ENCODE measurements at regions not wholly inside any gene's neighbourhood (a gene's known extent, or its start where the extent isn't known, plus 50 kb on each side); places are given as distances from the start of the nearest gene placed in this dataset.

- WGBS, 2 donors (ENCODE audit: low coverage in 1 of 2) = 43 to 49% methylated on average over 2 of the region's 2 CpGs
- in situ Hi-C loops (cut with MboI; ENCODE audit: low pct_ligation_motif_present in 1 of 4, low pct_unique_long_range_greater_than_20kb in 1 of 4, low sequenced_read_pairs in 3 of 4) = no loop called here
These were observed 139.9 kb upstream of the COBL start for GRCh38 chr7:51456431-51457060.

GRCh38 chr7:51455948-51456347 is 139.3 kb upstream of the COBL start:
- no peak overlapping the region for H3K4me3 ChIP-seq
- intact Hi-C loops (cut with DNase I; ENCODE audit: low total_unique reads) (no loop called here), in situ Hi-C loops (cut with MboI; ENCODE audit: low pct_ligation_motif_present in 1 of 4, low pct_unique_long_range_greater_than_20kb in 1 of 4, low sequenced_read_pairs in 3 of 4) (no loop called here)
- no peaks in the 10 kb centered on the region for H3K4me1 ChIP-seq
- no peak for TF ChIP-seq POLR2AphosphoS5 (IDR thresholded peaks at IDR 0.05)
- TF ChIP-seq POLR2A (IDR thresholded peaks at IDR 0.05) = no peak
- no peak for TF ChIP-seq EP300 (IDR thresholded peaks at IDR 0.05; ENCODE audit: low read depth)
- TF ChIP-seq CTCF (IDR thresholded peaks at IDR 0.05) = no peak
- WGBS, 2 donors (ENCODE audit: low coverage in 1 of 2) = 44 to 49% methylated on average over 4 to 6 of the region's 6 CpGs
- no peak for DNase-seq
- H3K36me3 ChIP-seq = no peaks in the 10 kb centered on the region
- no peak overlapping the region for H3K27ac ChIP-seq
- H3K27me3 ChIP-seq = no peaks in the 10 kb centered on the region
- no peaks in the 10 kb centered on the region for H3K9me3 ChIP-seq

More at GRCh38 chr7:51456431-51457060, 139.9 kb upstream of the COBL start:
- no peak for DNase-seq
- Histone ChIP-seq H3K27ac (no peak overlapping the region), H3K4me1 (no peaks in the 10 kb centered on the region), H3K9me3 (no peaks in the 10 kb centered on the region), H3K36me3 (no peaks in the 10 kb centered on the region), H3K27me3 (no peaks in the 10 kb centered on the region), H3K4me3 (no peak overlapping the region)
- TF ChIP-seq EP300 (IDR thresholded peaks at IDR 0.05; ENCODE audit: low read depth) (no peak), POLR2AphosphoS5 (IDR thresholded peaks at IDR 0.05) (no peak), POLR2A (IDR thresholded peaks at IDR 0.05) (no peak), CTCF (IDR thresholded peaks at IDR 0.05) (no peak)
- intact Hi-C loops (cut with DNase I; ENCODE audit: low total_unique reads) = no loop called here

GRCh38 chr7:51455513-51455912 is 138.9 kb upstream of the COBL start:
- no peaks in the 10 kb centered on the region for H3K9me3 ChIP-seq
- 81 to 88% methylated on average over 1 to 3 of the region's 3 CpGs for WGBS, 2 donors (ENCODE audit: low coverage in 1 of 2)
- intact Hi-C loops (cut with DNase I; ENCODE audit: low total_unique reads) (no loop called here), in situ Hi-C loops (cut with MboI; ENCODE audit: low pct_ligation_motif_present in 1 of 4, low pct_unique_long_range_greater_than_20kb in 1 of 4, low sequenced_read_pairs in 3 of 4) (no loop called here)
- H3K27me3 ChIP-seq = no peaks in the 10 kb centered on the region
- no peak for DNase-seq
- no peaks in the 10 kb centered on the region for H3K4me1 ChIP-seq
- H3K27ac ChIP-seq = no peak overlapping the region
- H3K4me3 ChIP-seq = no peak overlapping the region
- H3K36me3 ChIP-seq = no peaks in the 10 kb centered on the region
- no peak for TF ChIP-seq CTCF (IDR thresholded peaks at IDR 0.05)
- TF ChIP-seq POLR2A (IDR thresholded peaks at IDR 0.05) = no peak
- no peak for TF ChIP-seq POLR2AphosphoS5 (IDR thresholded peaks at IDR 0.05)
- TF ChIP-seq EP300 (IDR thresholded peaks at IDR 0.05; ENCODE audit: low read depth) = no peak

GRCh38 chr7:51455086-51455485 is 138.5 kb upstream of the COBL start:
- in situ Hi-C loops (cut with MboI; ENCODE audit: low pct_ligation_motif_present in 1 of 4, low pct_unique_long_range_greater_than_20kb in 1 of 4, low sequenced_read_pairs in 3 of 4) = no loop called here
- Histone ChIP-seq H3K9me3 (no peaks in the 10 kb centered on the region), H3K4me1 (no peaks in the 10 kb centered on the region), H3K27me3 (no peaks in the 10 kb centered on the region), H3K27ac (no peak overlapping the region), H3K36me3 (no peaks in the 10 kb centered on the region), H3K4me3 (no peak overlapping the region)
- no peak for TF ChIP-seq POLR2A (IDR thresholded peaks at IDR 0.05)
- no peak for TF ChIP-seq EP300 (IDR thresholded peaks at IDR 0.05; ENCODE audit: low read depth)
- no peak for TF ChIP-seq CTCF (IDR thresholded peaks at IDR 0.05)
- no peak for TF ChIP-seq POLR2AphosphoS5 (IDR thresholded peaks at IDR 0.05)
- DNase-seq = no peak
- WGBS, 2 donors (ENCODE audit: low coverage in 1 of 2) = 72 to 93% methylated on average over 3 of the region's 3 CpGs
- intact Hi-C loops (cut with DNase I; ENCODE audit: low total_unique reads) = no loop called here
